ENCODE measurements at regions not wholly inside any gene's neighbourhood (a gene's known extent, or its start where the extent isn't known, plus 50 kb on each side); places are given as distances from the start of the nearest gene placed in this dataset.
A peak's percentile ranks its signal among the peaks of the same experiment; 100 is the strongest.

GRCh38 chr2:213233438-213234330, 50.6 kb upstream of the SPAG16 start:
- CTCF ChIA-PET: no interaction called here
- intact Hi-C loops (cut with micrococcal nuclease; ENCODE audit: unreplicated experiment): no loop called here
- DNase-seq (ENCODE audit: low spot score): no peak
- Histone ChIP-seq H3K27me3 (replicated peaks; ENCODE audit: insufficient read depth, low read depth, low read length, poor library complexity) (no peaks in the 10 kb centered on the region), H3K9me3 (ENCODE audit: low read depth, low read length, poor library complexity, severe bottlenecking) (no peaks in the 10 kb centered on the region), H3K36me3 (ENCODE audit: insufficient read depth, low read length, poor library complexity, severe bottlenecking) (no peaks in the 10 kb centered on the region), H3K4me1 (ENCODE audit: insufficient read depth, low read length, poor library complexity, severe bottlenecking) (peaks cover 59% of the 10 kb centered on the region), H3K4me3 (ENCODE audit: low read depth, low read length, poor library complexity, severe bottlenecking) (peak overlapping the region; percentile 9), H3K27ac (ENCODE audit: low read depth, low read length, poor library complexity, severe bottlenecking) (peak overlapping the region; percentile 45)
- POLR2A ChIA-PET (ENCODE audit: low non-redundant PET): no interaction called here
- TF ChIP-seq EZH2 (IDR thresholded peaks at IDR 0.05; ENCODE audit: borderline replicate concordance, low read depth, low read length, poor library complexity, severe bottlenecking) (no peak), CTCF (conservative IDR thresholded peaks at IDR 0.05; ENCODE audit: low read depth, low read length) (no peak)
- no TSS peak for BruUV-seq (replicated peaks)

All from A673 (cell line).